ENCODE measurements at regions not wholly inside any gene's neighbourhood (a gene's known extent, or its start where the extent isn't known, plus 50 kb on each side); places are given as distances from the start of the nearest gene placed in this dataset.
"Not testable (repeated sequence)": the region's sequence is repeated elsewhere in the genome, so short reads cannot be mapped to it uniquely, and the experiment has no call there.

GRCh38 chr2:107570876-107571275, 255.8 kb upstream of the RGPD4 start:
- Histone ChIP-seq H3K4me1 (no peaks in the 10 kb centered on the region), H3K27ac (no peak overlapping the region), H3K4me3 (no peak overlapping the region), H3K9me3 (no peaks in the 10 kb centered on the region), H3K27me3 (no peaks in the 10 kb centered on the region), H3K36me3 (no peaks in the 10 kb centered on the region)
- DNase-seq = no peak
- TF ChIP-seq CTCF (IDR thresholded peaks at IDR 0.05) = no peak
- TF ChIP-seq POLR2A (IDR thresholded peaks at IDR 0.05) = no peak

- H3K36me3 ChIP-seq, H3K4me1 ChIP-seq, H3K27me3 ChIP-seq, H3K9me3 ChIP-seq, DNase-seq, H3K27ac ChIP-seq, H3K4me3 ChIP-seq: not testable (repeated sequence)
Observed at GRCh38 chr2:107572890-107573289, 253.8 kb upstream of the RGPD4 start.

- DNase-seq = no peak
- no peaks in the 10 kb centered on the region for H3K36me3 ChIP-seq
- no peaks in the 10 kb centered on the region for H3K4me1 ChIP-seq
- H3K4me3 ChIP-seq = no peak overlapping the region
- no peaks in the 10 kb centered on the region for H3K9me3 ChIP-seq
- no peak overlapping the region for H3K27ac ChIP-seq
- TF ChIP-seq CTCF (IDR thresholded peaks at IDR 0.05) (no peak), POLR2A (IDR thresholded peaks at IDR 0.05) (no peak)
- H3K27me3 ChIP-seq = no peaks in the 10 kb centered on the region
Observed at GRCh38 chr2:107576991-107577390, 249.7 kb upstream of the RGPD4 start.

- DNase-seq = no peak
Observed at GRCh38 chr2:107582487-107582886, 244.2 kb upstream of the RGPD4 start.

GRCh38 chr2:107584577-107584976, 242.1 kb upstream of the RGPD4 start:
- no peak for TF ChIP-seq POLR2A (IDR thresholded peaks at IDR 0.05)
- TF ChIP-seq CTCF (IDR thresholded peaks at IDR 0.05) = no peak
- H3K9me3 ChIP-seq = no peaks in the 10 kb centered on the region
- H3K36me3 ChIP-seq = no peaks in the 10 kb centered on the region
- no peak for DNase-seq
- no peak overlapping the region for H3K27ac ChIP-seq
- no peaks in the 10 kb centered on the region for H3K27me3 ChIP-seq
- H3K4me3 ChIP-seq = no peak overlapping the region
- H3K4me1 ChIP-seq = no peaks in the 10 kb centered on the region

More at GRCh38 chr2:107582487-107582886, 244.2 kb upstream of the RGPD4 start:
- Histone ChIP-seq H3K4me3 (no peak overlapping the region), H3K27me3 (no peaks in the 10 kb centered on the region), H3K27ac (no peak overlapping the region), H3K36me3 (no peaks in the 10 kb centered on the region), H3K4me1 (no peaks in the 10 kb centered on the region), H3K9me3 (no peaks in the 10 kb centered on the region)
- TF ChIP-seq POLR2A (IDR thresholded peaks at IDR 0.05) = no peak
- TF ChIP-seq CTCF (IDR thresholded peaks at IDR 0.05) = no peak

- TF ChIP-seq CTCF (IDR thresholded peaks at IDR 0.05) = no peak
- no peak for TF ChIP-seq POLR2A (IDR thresholded peaks at IDR 0.05)
Observed at GRCh38 chr2:107585851-107586250, 240.8 kb upstream of the RGPD4 start.

More at GRCh38 chr2:107585851-107586250, 240.8 kb upstream of the RGPD4 start:
- Histone ChIP-seq H3K9me3 (no peaks in the 10 kb centered on the region), H3K27ac (no peak overlapping the region), H3K27me3 (no peaks in the 10 kb centered on the region), H3K4me3 (no peak overlapping the region), H3K36me3 (no peaks in the 10 kb centered on the region), H3K4me1 (no peaks in the 10 kb centered on the region)
- no peak for DNase-seq
